H9 (cell line): ENCODE measurements at regions not wholly inside any gene's neighbourhood (a gene's known extent, or its start where the extent isn't known, plus 50 kb on each side); places are given as distances from the start of the nearest gene placed in this dataset.
A peak's percentile ranks its signal among the peaks of the same experiment; 100 is the strongest.

ENCODE experiments used
- DNase-seq: peaks from one replicate; pipeline ENCODE4 v3.0.0-alpha.2; 2017
- H2AFZ ChIP-seq: one replicate; pipeline ENCODE4 v1.6.1; 2013; ENCODE audit warnings: mild to moderate bottlenecking, low read length, control low read depth, moderate library complexity
- H2AK5ac ChIP-seq: 2 replicates; pipeline ENCODE4 v1.6.1; 2013; ENCODE audit warnings: low read length, control low read depth, mixed read lengths; ENCODE audit not compliant: insufficient read length
- H2BK120ac ChIP-seq: one replicate; pipeline ENCODE4 v1.6.1; 2013; ENCODE audit warnings: low read depth, mild to moderate bottlenecking, low read length, control low read depth, inconsistent platforms; ENCODE audit not compliant: poor library complexity, severe bottlenecking
- H2BK12ac ChIP-seq: 2 replicates; pipeline ENCODE4 v1.6.1; 2013; ENCODE audit warnings: low read length, control low read depth, mixed read lengths, low read depth; ENCODE audit not compliant: insufficient read length
- H2BK15ac ChIP-seq: 2 replicates; pipeline ENCODE4 v1.6.1; 2013; ENCODE audit warnings: low read depth, low read length, control low read depth
- H2BK20ac ChIP-seq: one replicate; pipeline ENCODE4 v1.6.1; 2013; ENCODE audit warnings: low read depth, mild to moderate bottlenecking, low read length, control low read depth, inconsistent platforms; ENCODE audit not compliant: poor library complexity, severe bottlenecking
- H2BK5ac ChIP-seq: 2 replicates; pipeline ENCODE4 v1.6.1; 2013; ENCODE audit warnings: low read length, control low read depth, mixed read lengths; ENCODE audit not compliant: insufficient read length
- H3K14ac ChIP-seq: 2 replicates; pipeline ENCODE4 v1.6.1; 2013; ENCODE audit warnings: low read length, control low read depth; ENCODE audit not compliant: insufficient read depth
- H3K18ac ChIP-seq: 2 replicates; pipeline ENCODE4 v1.6.1; 2013; ENCODE audit warnings: low read depth, mild to moderate bottlenecking, mixed read lengths, low read length, control low read depth; ENCODE audit not compliant: insufficient read length
- H3K23ac ChIP-seq: 2 replicates; pipeline ENCODE4 v1.6.1; 2013; ENCODE audit warnings: low read length, control low read depth, mixed read lengths, low read depth; ENCODE audit not compliant: insufficient read length
- H3K23me2 ChIP-seq: 2 replicates; pipeline ENCODE4 v1.6.1; 2013; ENCODE audit warnings: low read depth, mild to moderate bottlenecking, mixed read lengths, low read length, control low read depth; ENCODE audit not compliant: insufficient read length, poor library complexity, severe bottlenecking
- H3K27ac ChIP-seq: 2 replicates; pipeline ENCODE4 v1.5.1; 2013; ENCODE audit warnings: low read length, control low read depth, mixed read lengths, low read depth; ENCODE audit not compliant: insufficient read length
- H3K27me3 ChIP-seq: 2 replicates; pipeline ENCODE4 v1.6.1; 2013; ENCODE audit warnings: low read length, control low read depth, inconsistent platforms; ENCODE audit not compliant: insufficient read depth
- H3K4ac ChIP-seq: 2 replicates; pipeline ENCODE4 v1.6.1; 2013; ENCODE audit warnings: low read depth, mild to moderate bottlenecking, control low read depth, inconsistent platforms, low read length, moderate library complexity
- H3K4me1 ChIP-seq: 2 replicates; pipeline ENCODE4 v1.6.1; 2013; ENCODE audit warnings: low read length, control low read depth, inconsistent platforms; ENCODE audit not compliant: insufficient read depth
- H3K4me2 ChIP-seq: 2 replicates; pipeline ENCODE4 v1.6.1; 2013; ENCODE audit warnings: low read length, control low read depth, mixed read lengths; ENCODE audit not compliant: insufficient read length, insufficient read depth
- H3K56ac ChIP-seq: 2 replicates; pipeline ENCODE4 v1.6.1; 2013; ENCODE audit warnings: low read depth, mild to moderate bottlenecking, mixed read lengths, low read length, control low read depth; ENCODE audit not compliant: insufficient read length
- H3K79me1 ChIP-seq: 2 replicates; pipeline ENCODE4 v1.6.1; 2013; ENCODE audit warnings: low read depth, mild to moderate bottlenecking, moderate library complexity, low read length, control low read depth, inconsistent platforms; ENCODE audit not compliant: insufficient read depth, poor library complexity, severe bottlenecking
- H3K79me2 ChIP-seq: 2 replicates; pipeline ENCODE4 v1.6.1; 2013; ENCODE audit warnings: low read length, control low read depth, inconsistent platforms; ENCODE audit not compliant: insufficient read depth
- H3K9ac ChIP-seq: 2 replicates; pipeline ENCODE4 v1.6.1; 2013; ENCODE audit warnings: low read length, control low read depth, mixed read lengths; ENCODE audit not compliant: insufficient read length; ENCODE audit errors: extremely low read depth
- H3K9me3 ChIP-seq: one replicate; pipeline ENCODE4 v1.6.1; 2013; ENCODE audit warnings: low read depth, low read length, inconsistent platforms; ENCODE audit not compliant: control insufficient read depth
- H3T11ph ChIP-seq: one replicate; pipeline ENCODE4 v1.6.1; 2013; ENCODE audit warnings: mild to moderate bottlenecking, low read length, control low read depth, inconsistent platforms
- H4K20me1 ChIP-seq: one replicate; pipeline ENCODE4 v1.6.1; 2013; ENCODE audit not compliant: control insufficient read depth, insufficient read length, insufficient read depth
- H4K5ac ChIP-seq: 2 replicates; pipeline ENCODE4 v1.6.1; 2013; ENCODE audit warnings: low read depth, mild to moderate bottlenecking, mixed read lengths, low read length, control low read depth; ENCODE audit not compliant: insufficient read length
- H4K8ac ChIP-seq: replicated peaks from 2 replicates; pipeline ENCODE4 v1.6.1; 2013; ENCODE audit warnings: low read length, control low read depth, mixed read lengths, low read depth; ENCODE audit not compliant: insufficient read length
- H4K91ac ChIP-seq: 2 replicates; pipeline ENCODE4 v1.6.1; 2013; ENCODE audit warnings: low read depth, mild to moderate bottlenecking, moderate library complexity, mixed read lengths, low read length, control low read depth; ENCODE audit not compliant: insufficient read length
- H3K27ac Mint-ChIP-seq, 3 experiments: 2 replicates in 2 of 3; 3 replicates in 1 of 3; pipeline ENCODE4 v1.8.0; 2020 to 2021; ENCODE audit warnings: mixed read lengths in 3 of 3, mild to moderate bottlenecking in 1 of 3, moderate library complexity in 1 of 3
- H3K27me3 Mint-ChIP-seq: 2 replicates; pipeline ENCODE4 v1.8.0; 2021; ENCODE audit warnings: low read depth, mild to moderate bottlenecking, moderate library complexity, mixed read lengths
- H3K36me3 Mint-ChIP-seq, 3 experiments: 2 replicates in 2 of 3; 3 replicates in 1 of 3; pipeline ENCODE4 v1.8.0; 2020 to 2021; ENCODE audit warnings: low read depth in 3 of 3, mixed read lengths in 3 of 3; ENCODE audit not compliant: insufficient read depth in 1 of 3
- H3K4me1 Mint-ChIP-seq, 2 experiments: 2 replicates each; pipeline ENCODE4 v1.8.0; 2020; ENCODE audit warnings: mixed read lengths in 2 of 2
- H3K4me3 Mint-ChIP-seq, 2 experiments: 2 replicates in 1 of 2; 3 replicates in 1 of 2; pipeline ENCODE4 v1.8.0; 2020 to 2021; ENCODE audit warnings: mild to moderate bottlenecking in 2 of 2, mixed read lengths in 2 of 2, moderate library complexity in 1 of 2
- H3K9me3 Mint-ChIP-seq, 2 experiments: 2 replicates in 1 of 2; 3 replicates in 1 of 2; pipeline ENCODE4 v1.8.0; 2020; ENCODE audit warnings: mild to moderate bottlenecking in 2 of 2, mixed read lengths in 2 of 2, moderate library complexity in 1 of 2
- CTCF ChIP-seq: fragments of 200-600 bp; sonication (generic); conservative IDR thresholded peaks from 3 replicates; pipeline ENCODE4 v1.8.0; 2021; ENCODE audit warnings: antibody characterized with exemption, mild to moderate bottlenecking
- WGBS: extraction: QIAGEN DNeasy Blood & Tissue Kit; methylation state at CpG from one replicate; pipeline ENCODE4 v1.1.7; 2013; ENCODE audit warnings: missing lambda C conversion rate, low lambda C conversion rate, mixed read lengths; ENCODE audit not compliant: insufficient read length; ENCODE audit errors: extremely low coverage; 5-methylcytosine and 5-hydroxymethylcytosine counted together

- Mint-ChIP-seq H3K27ac (no peak overlapping the region), H3K9me3 (no peaks in the 10 kb centered on the region; a peak in 1 of 5 replicates), H3K27me3 (no peaks in the 10 kb centered on the region), H3K36me3 (peaks cover 0 to 3% (median 0%) of the 10 kb centered on the region in 3 experiments; a peak in 1 of 7 replicates), H3K4me3 (no peak overlapping the region), H3K4me1 (peaks cover 26 to 27% of the 10 kb centered on the region in 2 experiments)
- no peak overlapping the region for H2AFZ ChIP-seq
- H2AK5ac ChIP-seq, result no peak overlapping the region
- no peak overlapping the region for H2BK5ac ChIP-seq
- no peak overlapping the region for H2BK15ac ChIP-seq
- no peaks in the 10 kb centered on the region for H3K79me2 ChIP-seq
- no peak overlapping the region for H3K14ac ChIP-seq
- no peaks in the 10 kb centered on the region for H3K9me3 ChIP-seq
- H3K56ac ChIP-seq, result no peak overlapping the region
- H3K27ac ChIP-seq, result no peak overlapping the region
- peak overlapping the region; percentile 11 for H3K4me2 ChIP-seq
- H4K5ac ChIP-seq, result no peak overlapping the region
- H3K79me1 ChIP-seq, result no peaks in the 10 kb centered on the region
- H3K23me2 ChIP-seq, result no peaks in the 10 kb centered on the region
- H3K18ac ChIP-seq, result no peak overlapping the region
- H4K91ac ChIP-seq, result no peak overlapping the region
- H4K8ac ChIP-seq, result no peak overlapping the region
- no CpG with 5 or more reads among the region's 3 CpGs for WGBS
- H3K9ac ChIP-seq, result no peak overlapping the region
- H3K23ac ChIP-seq, result no peak overlapping the region
- no peak overlapping the region for H3K4ac ChIP-seq
- no peak overlapping the region for H2BK20ac ChIP-seq
- no peak overlapping the region for H2BK120ac ChIP-seq
- H3K4me1 ChIP-seq, result peaks cover 2% of the 10 kb centered on the region; the same call in 1 of the 2 replicates
- H3K27me3 ChIP-seq, result no peaks in the 10 kb centered on the region
- H3T11ph ChIP-seq, result no peak overlapping the region
- no peak for DNase-seq
- no peaks in the 10 kb centered on the region for H4K20me1 ChIP-seq
- no peak for TF ChIP-seq CTCF
- no peak overlapping the region for H2BK12ac ChIP-seq
Measured at GRCh38 chr10:10302689-10303088, 715.0 kb upstream of the CELF2 start.
